Breast epithelium (tissue), 3 donors: ENCODE measurements at regions not wholly inside any gene's neighbourhood (a gene's known extent, or its start where the extent isn't known, plus 50 kb on each side); places are given as distances from the start of the nearest gene placed in this dataset.

ENCODE experiments used
- POLR2A ChIP-seq: fragments of 450-650 bp; IDR thresholded peaks from one replicate; pipeline ENCODE4 v1.6.1; 2016; ENCODE audit warnings: antibody characterized with exemption, mild to moderate bottlenecking, moderate library complexity
- POLR2AphosphoS5 ChIP-seq, 3 donors: sonication (generic); formaldehyde crosslinking; IDR thresholded peaks; one replicate each; pipeline ENCODE4 v1.6.1; 2017; ENCODE audit warnings: antibody characterized with exemption in 3 of 3
- TF ChIP-seq, protein P1 (sequence below), 3 donors: fragments of 450-650 bp; IDR thresholded peaks; one replicate each; pipeline ENCODE4 v1.5.1; 2016 to 2017; ENCODE audit warnings: antibody characterized with exemption in 3 of 3, mild to moderate bottlenecking in 3 of 3, moderate library complexity in 3 of 3

DNA sequence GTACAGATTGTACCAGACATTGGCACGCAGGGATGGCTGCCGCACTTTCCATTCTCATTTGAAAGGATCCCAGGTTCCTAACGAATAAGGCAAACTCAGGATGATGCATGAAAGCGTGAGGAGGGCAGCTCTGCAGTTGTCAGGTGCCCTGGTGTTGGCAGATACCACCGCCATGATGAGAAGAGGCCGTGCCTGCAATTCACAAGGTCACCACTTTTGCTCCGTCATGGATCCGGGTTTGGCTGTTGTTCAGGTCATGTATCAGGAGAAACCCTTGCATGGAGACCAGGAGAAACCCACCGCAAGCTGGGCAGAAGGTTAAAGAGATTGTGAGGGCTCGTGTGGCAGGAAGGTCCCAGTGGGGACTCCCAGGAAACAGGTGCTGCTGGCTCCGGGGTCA lies 233.2 kb downstream of the KLF6 start:
- no peak for TF ChIP-seq POLR2AphosphoS5 (IDR thresholded peaks at IDR 0.05)
- TF ChIP-seq POLR2A = no peak
- TF ChIP-seq, protein P1, sequence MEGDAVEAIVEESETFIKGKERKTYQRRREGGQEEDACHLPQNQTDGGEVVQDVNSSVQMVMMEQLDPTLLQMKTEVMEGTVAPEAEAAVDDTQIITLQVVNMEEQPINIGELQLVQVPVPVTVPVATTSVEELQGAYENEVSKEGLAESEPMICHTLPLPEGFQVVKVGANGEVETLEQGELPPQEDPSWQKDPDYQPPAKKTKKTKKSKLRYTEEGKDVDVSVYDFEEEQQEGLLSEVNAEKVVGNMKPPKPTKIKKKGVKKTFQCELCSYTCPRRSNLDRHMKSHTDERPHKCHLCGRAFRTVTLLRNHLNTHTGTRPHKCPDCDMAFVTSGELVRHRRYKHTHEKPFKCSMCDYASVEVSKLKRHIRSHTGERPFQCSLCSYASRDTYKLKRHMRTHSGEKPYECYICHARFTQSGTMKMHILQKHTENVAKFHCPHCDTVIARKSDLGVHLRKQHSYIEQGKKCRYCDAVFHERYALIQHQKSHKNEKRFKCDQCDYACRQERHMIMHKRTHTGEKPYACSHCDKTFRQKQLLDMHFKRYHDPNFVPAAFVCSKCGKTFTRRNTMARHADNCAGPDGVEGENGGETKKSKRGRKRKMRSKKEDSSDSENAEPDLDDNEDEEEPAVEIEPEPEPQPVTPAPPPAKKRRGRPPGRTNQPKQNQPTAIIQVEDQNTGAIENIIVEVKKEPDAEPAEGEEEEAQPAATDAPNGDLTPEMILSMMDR (IDR thresholded peaks at IDR 0.05) = no peak
